ENCODE measurements at regions not wholly inside any gene's neighbourhood (a gene's known extent, or its start where the extent isn't known, plus 50 kb on each side); places are given as distances from the start of the nearest gene placed in this dataset.

- ATAC-seq (ENCODE audit: low read depth) (no peak), DNase-seq (no peak)
- Histone ChIP-seq H4K20me1 (ENCODE audit: insufficient read depth, low read length) (no peaks in the 10 kb centered on the region), H3K4me3 (ENCODE audit: insufficient read depth, low read depth, low read length) (no peak overlapping the region), H3K9me1 (ENCODE audit: insufficient read depth, low read length) (no peaks in the 10 kb centered on the region), H3K79me1 (ENCODE audit: low read depth in 1 of 2, low read length in 2 of 2) (no peaks in the 10 kb centered on the region), H2AK5ac (ENCODE audit: low read depth, low read length) (no peak overlapping the region), H4K5ac (ENCODE audit: low read depth, low read length) (no peak overlapping the region), H4K8ac (ENCODE audit: low read depth in 2 of 2, low read length in 2 of 2) (no peak overlapping the region), H2BK5ac (ENCODE audit: low read depth, low read length, poor library complexity, severe bottlenecking) (no peak overlapping the region), H2BK20ac (ENCODE audit: low read depth, low read length) (no peak overlapping the region), H3K4ac (ENCODE audit: low read depth, low read length) (no peak overlapping the region), H2BK15ac (ENCODE audit: low read depth, low read length) (no peak overlapping the region), H3K56ac (ENCODE audit: extremely low read depth, insufficient read depth, low read length) (no peak overlapping the region), H2AK9ac (replicated peaks; ENCODE audit: low read depth, low read length, poor library complexity) (no peak overlapping the region), H3K4me2 (ENCODE audit: low read depth, low read length) (no peak overlapping the region), H3K9ac (ENCODE audit: low read depth, low read length) (no peak overlapping the region), H3K14ac (replicated peaks; ENCODE audit: low read depth, low read length) (no peak overlapping the region), H3K23ac (ENCODE audit: low read depth, low read length) (no peak overlapping the region), H3K9me3 (ENCODE audit: control insufficient read depth, insufficient read depth, low read length) (peaks cover 6% of the 10 kb centered on the region; the same call in 1 of the 2 replicates), H3K27ac (ENCODE audit: insufficient read depth, low read length) (no peak overlapping the region), H3K4me1 (ENCODE audit: control insufficient read depth, insufficient read depth, low read length) (no peaks in the 10 kb centered on the region), H4K91ac (ENCODE audit: insufficient read depth, low read depth, low read length) (no peak overlapping the region), H3K18ac (ENCODE audit: low read depth, low read length) (no peak overlapping the region), H3K27me3 (ENCODE audit: control insufficient read depth, insufficient read depth, low read length) (no peaks in the 10 kb centered on the region), H2AFZ (replicated peaks; ENCODE audit: low read length, poor library complexity) (no peak overlapping the region), H3K36me3 (ENCODE audit: control insufficient read depth, insufficient read depth, low read length) (no peaks in the 10 kb centered on the region), H2BK120ac (ENCODE audit: low read depth, low read length) (no peak overlapping the region)
- no CpG with 5 or more reads among the region's 1 CpG for WGBS, 2 experiments (ENCODE audit: extremely low coverage in 2 of 2, insufficient read length in 1 of 2)
- POLR2A ChIA-PET (ENCODE audit: unreplicated experiment): no interaction called here
- TF ChIP-seq FOS (IDR thresholded peaks at IDR 0.05; ENCODE audit: low read depth, low read length) (no peak), CHD1 (IDR thresholded peaks at IDR 0.05; ENCODE audit: low read depth, low read length) (no peak), POLR2A (IDR thresholded peaks at IDR 0.05; ENCODE audit: low read depth, low read length) (no peak), ELK1 (IDR thresholded peaks at IDR 0.05; ENCODE audit: borderline replicate concordance, low read depth, low read length) (no peak), BHLHE40 (IDR thresholded peaks at IDR 0.05; ENCODE audit: low read depth, low read length) (no peak), MAFK (IDR thresholded peaks at IDR 0.05; ENCODE audit: low read depth, low read length) (no peak), MAZ (IDR thresholded peaks at IDR 0.05; ENCODE audit: borderline replicate concordance, low read depth, low read length) (no peak), RAD21 (IDR thresholded peaks at IDR 0.05; ENCODE audit: low read length) (no peak), CEBPB (IDR thresholded peaks at IDR 0.05; ENCODE audit: low read depth, low read length) (no peak), SMC3 (IDR thresholded peaks at IDR 0.05; ENCODE audit: low read depth, low read length) (no peak), RCOR1 (IDR thresholded peaks at IDR 0.05; ENCODE audit: insufficient replicate concordance, low read length) (no peak), NFE2L2 (IDR thresholded peaks at IDR 0.05; ENCODE audit: low read depth, low read length) (no peak), MXI1 (IDR thresholded peaks at IDR 0.05; ENCODE audit: borderline replicate concordance, low read depth, low read length) (no peak), USF2 (IDR thresholded peaks at IDR 0.05; ENCODE audit: low read depth, low read length) (no peak), RFX5 (IDR thresholded peaks at IDR 0.05; ENCODE audit: low read depth, low read length) (no peak)
- TF ChIP-seq, protein P1, sequence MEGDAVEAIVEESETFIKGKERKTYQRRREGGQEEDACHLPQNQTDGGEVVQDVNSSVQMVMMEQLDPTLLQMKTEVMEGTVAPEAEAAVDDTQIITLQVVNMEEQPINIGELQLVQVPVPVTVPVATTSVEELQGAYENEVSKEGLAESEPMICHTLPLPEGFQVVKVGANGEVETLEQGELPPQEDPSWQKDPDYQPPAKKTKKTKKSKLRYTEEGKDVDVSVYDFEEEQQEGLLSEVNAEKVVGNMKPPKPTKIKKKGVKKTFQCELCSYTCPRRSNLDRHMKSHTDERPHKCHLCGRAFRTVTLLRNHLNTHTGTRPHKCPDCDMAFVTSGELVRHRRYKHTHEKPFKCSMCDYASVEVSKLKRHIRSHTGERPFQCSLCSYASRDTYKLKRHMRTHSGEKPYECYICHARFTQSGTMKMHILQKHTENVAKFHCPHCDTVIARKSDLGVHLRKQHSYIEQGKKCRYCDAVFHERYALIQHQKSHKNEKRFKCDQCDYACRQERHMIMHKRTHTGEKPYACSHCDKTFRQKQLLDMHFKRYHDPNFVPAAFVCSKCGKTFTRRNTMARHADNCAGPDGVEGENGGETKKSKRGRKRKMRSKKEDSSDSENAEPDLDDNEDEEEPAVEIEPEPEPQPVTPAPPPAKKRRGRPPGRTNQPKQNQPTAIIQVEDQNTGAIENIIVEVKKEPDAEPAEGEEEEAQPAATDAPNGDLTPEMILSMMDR (conservative IDR thresholded peaks at IDR 0.05; ENCODE audit: low read depth, low read length): no peak
- in situ Hi-C loops (cut with MboI; ENCODE audit: low sequenced_read_pairs) (no loop called here), intact Hi-C loops (cut with micrococcal nuclease) (no loop called here), dilution Hi-C loops (cut with HindIII; ENCODE audit: low sequenced_read_pairs, unreplicated experiment) (no loop called here)
- CTCF ChIA-PET: interaction anchor here (0.7 kb wide), 1 partner anchor 1898 kb away, joined by 3 read pairs; no protein-coding TSS in a partner anchor
- no TSS peak for BruUV-seq (replicated peaks)
Observed at GRCh38 chr5:19179571-19179970, 808.4 kb downstream of the CDH18 start.

Data from IMR-90 (cell line).